CD14-positive monocyte (primary cell): ENCODE measurements at regions not wholly inside any gene's neighbourhood (a gene's known extent, or its start where the extent isn't known, plus 50 kb on each side); places are given as distances from the start of the nearest gene placed in this dataset. TPM values are rescaled to one million over a fixed set of nuclear protein-coding genes. Genes with fewer than 3 reads are reported as not detected.
"Not testable (repeated sequence)": the region's sequence is repeated elsewhere in the genome, so short reads cannot be mapped to it uniquely, and the experiment has no call there.

Experiments used
- DNase-seq, 3 donors: peaks; one replicate each; pipeline ENCODE4 v3.0.0-alpha.2; 2011 to 2022
- H2AFZ ChIP-seq: 2 replicates; pipeline ENCODE4 v1.6.0; 2012; ENCODE audit warnings: mild to moderate bottlenecking, low read depth, low read length, inconsistent platforms; ENCODE audit not compliant: insufficient read depth, poor library complexity, severe bottlenecking
- H3K27ac ChIP-seq, 2 donors: 1 replicate in 1 of 2; 2 replicates in 1 of 2; pipeline ENCODE4 v1.5.1; 2012 to 2013; ENCODE audit warnings: low read length in 2 of 2, control low read depth in 1 of 2, inconsistent platforms in 1 of 2, low read depth in 1 of 2, mild to moderate bottlenecking in 1 of 2
- H3K27me3 ChIP-seq, 2 donors: one replicate each; pipeline versions ENCODE4 v1.6.0 to v1.6.1; 2011 to 2013; ENCODE audit warnings: low read length in 2 of 2; ENCODE audit not compliant: control insufficient read depth in 2 of 2, insufficient read depth in 2 of 2
- H3K36me3 ChIP-seq, 2 donors: replicated peaks in 1 of 2; 1 replicate in 1 of 2; 2 replicates in 1 of 2; pipeline versions ENCODE4 v1.5.1 to v1.6.1; 2012 to 2013; ENCODE audit warnings: low read length in 2 of 2, control low read depth in 1 of 2, inconsistent platforms in 1 of 2, mild to moderate bottlenecking in 1 of 2; ENCODE audit not compliant: insufficient read depth in 2 of 2, control insufficient read depth in 1 of 2
- H3K4me1 ChIP-seq, 2 donors: 1 replicate in 1 of 2; 2 replicates in 1 of 2; pipeline versions ENCODE4 v1.5.1 to v1.6.1; 2012 to 2013; ENCODE audit warnings: low read length in 2 of 2, control low read depth in 1 of 2, inconsistent platforms in 1 of 2, mild to moderate bottlenecking in 1 of 2, moderate library complexity in 1 of 2; ENCODE audit not compliant: insufficient read depth in 2 of 2, control insufficient read depth in 1 of 2
- H3K4me2 ChIP-seq: replicated peaks from 2 replicates; pipeline ENCODE3; 2012; ENCODE audit warnings: low read length, moderate library complexity, mild to moderate bottlenecking; ENCODE audit not compliant: poor library complexity, severe bottlenecking; ENCODE audit errors: extremely low read depth
- H3K4me3 ChIP-seq, 3 experiments: fragments of 200-600 bp in 1 of 3; sonication (generic) in 1 of 3; replicated peaks in 1 of 3; 1 replicate in 2 of 3; 2 replicates in 1 of 3; pipeline ENCODE4 v1.5.1; 2011 to 2013; ENCODE audit warnings: low read length in 3 of 3, mild to moderate bottlenecking in 3 of 3, control low read depth in 2 of 3, low read depth in 2 of 3, inconsistent platforms in 1 of 3, moderate library complexity in 1 of 3
- H3K79me2 ChIP-seq: 2 replicates; pipeline ENCODE4 v1.6.0; 2012; ENCODE audit warnings: mild to moderate bottlenecking, control low read depth, inconsistent platforms, low read length, moderate library complexity; ENCODE audit not compliant: insufficient read depth
- H3K9ac ChIP-seq: 2 replicates; pipeline ENCODE4 v1.6.0; 2017; ENCODE audit warnings: low read length, mild to moderate bottlenecking; ENCODE audit not compliant: insufficient read depth, poor library complexity, severe bottlenecking
- H3K9me3 ChIP-seq, 2 donors: replicated peaks in 1 of 2; 1 replicate in 1 of 2; 2 replicates in 1 of 2; pipeline versions ENCODE4 v1.5.1 to v1.6.1; 2012 to 2013; ENCODE audit warnings: low read length in 2 of 2, control low read depth in 1 of 2; ENCODE audit not compliant: control insufficient read depth in 1 of 2, insufficient read depth in 1 of 2
- H4K20me1 ChIP-seq: 2 replicates; pipeline ENCODE4 v1.6.0; 2012; ENCODE audit warnings: mild to moderate bottlenecking, low read length, control low read depth, moderate library complexity; ENCODE audit not compliant: insufficient read depth
- H3K27ac Mint-ChIP-seq, 7 donors: one replicate each; pipeline ENCODE4 v1.8.0; 2020; ENCODE audit warnings: mild to moderate bottlenecking in 7 of 7, mixed read lengths in 7 of 7, moderate library complexity in 6 of 7, inconsistent platforms in 2 of 7
- H3K27me3 Mint-ChIP-seq, 3 donors: one replicate each; pipeline ENCODE4 v1.8.0; 2021 to 2022; ENCODE audit warnings: low read depth in 3 of 3, mild to moderate bottlenecking in 3 of 3, mixed read lengths in 3 of 3, moderate library complexity in 3 of 3, inconsistent platforms in 1 of 3
- H3K36me3 Mint-ChIP-seq, 2 donors: one replicate each; pipeline ENCODE4 v1.8.0; 2020; ENCODE audit warnings: mixed read lengths in 2 of 2, inconsistent platforms in 1 of 2, mild to moderate bottlenecking in 1 of 2
- H3K4me1 Mint-ChIP-seq: one replicate; pipeline ENCODE4 v1.8.0; 2020; ENCODE audit warnings: mild to moderate bottlenecking, mixed read lengths
- H3K4me3 Mint-ChIP-seq, 2 donors: one replicate each; pipeline ENCODE4 v1.8.0; 2020; ENCODE audit warnings: mild to moderate bottlenecking in 2 of 2, mixed read lengths in 2 of 2, moderate library complexity in 1 of 2
- H3K9me3 Mint-ChIP-seq, 7 donors: one replicate each; pipeline ENCODE4 v1.8.0; 2020 to 2022; ENCODE audit warnings: mixed read lengths in 7 of 7, mild to moderate bottlenecking in 6 of 7, moderate library complexity in 6 of 7, inconsistent platforms in 2 of 7
- CTCF ChIP-seq: fragments of 200-600 bp; IDR thresholded peaks from one replicate; pipeline ENCODE4 v1.8.0; 2022; ENCODE audit warnings: antibody characterized with exemption, mild to moderate bottlenecking
- WGBS: methylation state at CpG from one replicate; pipeline ENCODE4 v1.1.5; 2013; ENCODE audit warnings: missing lambda C conversion rate; ENCODE audit not compliant: insufficient coverage; 5-methylcytosine and 5-hydroxymethylcytosine counted together
- intact Hi-C, 2 donors: fragments of 100-400 bp; cut with micrococcal nuclease; formaldehyde crosslinking; loops; one replicate each; pipeline versions ENCODE4 v1.15.0 to v1.15.1; 2023
- small RNA-seq: library from RNA; depleted of rRNA; stranded (forward); fragments of <200 nt; gene quantifications from one replicate; pipeline ENCODE3, GENCODE V24; 2012; ENCODE audit warnings: low read depth; ENCODE audit not compliant: insufficient read length

- Histone ChIP-seq H3K79me2 (no peaks in the 10 kb centered on the region), H3K4me1 (no peaks in the 10 kb centered on the region), H3K9ac (no peak overlapping the region), H4K20me1 (no peaks in the 10 kb centered on the region), H3K36me3 (no peaks in the 10 kb centered on the region), H3K4me3 (no peak overlapping the region), H3K4me2 (no peak overlapping the region), H3K27me3 (no peaks in the 10 kb centered on the region), H2AFZ (no peak overlapping the region), H3K9me3 (peaks cover 45 to 99% of the 10 kb centered on the region in 2 donors), H3K27ac (no peak overlapping the region)
- peaks cover 33 to 58% (median 52%) of the 10 kb centered on the region in 7 donors for H3K9me3 Mint-ChIP-seq
- H3K27me3 Mint-ChIP-seq = no peaks in the 10 kb centered on the region
- no peak overlapping the region for H3K4me3 Mint-ChIP-seq
- DNase-seq = no peak
- intact Hi-C loops = no loop called here
- H3K36me3 Mint-ChIP-seq = no peaks in the 10 kb centered on the region
- TF ChIP-seq CTCF = no peak
- H3K4me1 Mint-ChIP-seq = no peaks in the 10 kb centered on the region
- H3K27ac Mint-ChIP-seq = no peak overlapping the region
- 100% methylated on average over 1 of the region's 5 CpGs for WGBS
Observed at GRCh38 chr12:34407813-34408212, 385.5 kb downstream of the ALG10 start.

DNA sequence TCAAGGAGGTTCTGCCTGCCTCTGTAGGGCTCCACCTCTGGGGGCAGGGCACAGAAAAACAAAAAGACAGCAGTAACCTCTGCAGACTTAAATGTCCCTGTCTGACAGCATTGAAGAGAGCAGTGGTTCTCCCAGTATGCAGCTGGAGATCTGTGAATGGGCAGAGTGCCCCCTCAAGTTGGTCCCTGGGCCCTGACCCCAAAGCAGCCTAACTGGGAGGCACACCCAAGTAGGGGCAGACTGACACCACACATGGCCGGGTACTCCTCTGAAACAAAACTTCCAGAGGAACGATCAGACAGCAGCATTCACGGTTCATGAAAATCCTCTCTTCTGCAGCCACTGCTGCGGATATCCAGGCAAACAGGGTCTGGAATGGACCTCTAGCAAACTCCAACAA lies 409.2 kb downstream of the ALG10 start:
- H3K4me3 ChIP-seq, H4K20me1 ChIP-seq, H3K4me1 ChIP-seq, H3K36me3 Mint-ChIP-seq, H3K27ac Mint-ChIP-seq, H3K36me3 ChIP-seq, H3K79me2 ChIP-seq, H3K27ac ChIP-seq, H3K4me1 Mint-ChIP-seq, H3K27me3 Mint-ChIP-seq, intact Hi-C loops, H3K27me3 ChIP-seq, H3K4me2 ChIP-seq, H3K9ac ChIP-seq, H3K4me3 Mint-ChIP-seq, H2AFZ ChIP-seq, DNase-seq: not testable (repeated sequence)
- 73% methylated on average over 3 of the region's 4 CpGs for WGBS
- peaks cover 12 to 56% of the 10 kb centered on the region in 2 donors for H3K9me3 ChIP-seq
- peaks cover 12 to 42% (median 35%) of the 10 kb centered on the region in 7 donors for H3K9me3 Mint-ChIP-seq

Small RNAs in the stretch of these regions (small RNA-seq; reads per million reads assigned to genes)
- not detected for gene RNA5SP357
